ENCODE measurements at regions not wholly inside any gene's neighbourhood (a gene's known extent, or its start where the extent isn't known, plus 50 kb on each side); places are given as distances from the start of the nearest gene placed in this dataset.
"Not testable (repeated sequence)": the region's sequence is repeated elsewhere in the genome, so short reads cannot be mapped to it uniquely, and the experiment has no call there.

DNA sequence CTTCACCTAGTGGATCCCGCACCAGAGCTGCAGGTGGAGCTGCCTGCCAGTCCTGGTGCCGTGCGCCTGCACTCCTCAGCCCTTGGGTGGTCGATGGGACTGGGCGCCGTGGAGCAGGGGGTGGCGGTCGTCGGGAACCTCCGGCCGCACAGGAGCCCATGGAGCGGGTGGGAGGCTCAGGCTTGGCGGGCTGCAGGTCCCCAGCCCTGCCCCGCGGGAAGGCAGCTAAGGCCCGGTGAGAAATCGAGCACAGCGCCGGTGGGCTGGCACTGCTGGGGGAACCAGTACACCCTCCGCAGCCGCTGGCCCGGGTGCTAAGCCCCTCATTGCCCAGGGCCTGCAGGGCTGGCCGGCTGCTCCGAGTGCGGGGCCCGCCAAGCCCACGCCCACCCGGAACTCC, 253.2 kb downstream of the MTERF1 start:
- not testable (repeated sequence) for DNase-seq (ENCODE audit: low read depth in 2 of 3, low spot score in 1 of 3)

DNA sequence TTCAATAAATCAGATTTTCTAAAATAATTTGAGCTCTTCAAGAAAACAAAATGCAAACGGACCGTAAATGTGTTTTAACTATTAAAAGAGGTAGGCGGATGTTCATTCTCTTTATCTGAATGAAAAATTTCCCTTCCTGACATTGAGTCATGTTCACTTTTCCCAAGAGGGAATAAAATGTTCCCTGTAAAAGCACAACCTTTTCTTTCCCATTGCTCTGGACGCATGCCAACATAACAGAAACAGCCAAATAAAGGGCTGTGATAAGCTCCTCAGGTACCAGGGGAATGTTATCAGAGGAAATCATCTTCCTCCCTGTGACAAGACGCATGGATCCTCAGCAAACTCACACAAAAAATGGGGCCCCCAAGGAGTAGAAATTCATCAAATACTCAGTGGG, 251.8 kb downstream of the MTERF1 start:
- no peak for DNase-seq (ENCODE audit: low read depth in 2 of 3, low spot score in 1 of 3)

DNA sequence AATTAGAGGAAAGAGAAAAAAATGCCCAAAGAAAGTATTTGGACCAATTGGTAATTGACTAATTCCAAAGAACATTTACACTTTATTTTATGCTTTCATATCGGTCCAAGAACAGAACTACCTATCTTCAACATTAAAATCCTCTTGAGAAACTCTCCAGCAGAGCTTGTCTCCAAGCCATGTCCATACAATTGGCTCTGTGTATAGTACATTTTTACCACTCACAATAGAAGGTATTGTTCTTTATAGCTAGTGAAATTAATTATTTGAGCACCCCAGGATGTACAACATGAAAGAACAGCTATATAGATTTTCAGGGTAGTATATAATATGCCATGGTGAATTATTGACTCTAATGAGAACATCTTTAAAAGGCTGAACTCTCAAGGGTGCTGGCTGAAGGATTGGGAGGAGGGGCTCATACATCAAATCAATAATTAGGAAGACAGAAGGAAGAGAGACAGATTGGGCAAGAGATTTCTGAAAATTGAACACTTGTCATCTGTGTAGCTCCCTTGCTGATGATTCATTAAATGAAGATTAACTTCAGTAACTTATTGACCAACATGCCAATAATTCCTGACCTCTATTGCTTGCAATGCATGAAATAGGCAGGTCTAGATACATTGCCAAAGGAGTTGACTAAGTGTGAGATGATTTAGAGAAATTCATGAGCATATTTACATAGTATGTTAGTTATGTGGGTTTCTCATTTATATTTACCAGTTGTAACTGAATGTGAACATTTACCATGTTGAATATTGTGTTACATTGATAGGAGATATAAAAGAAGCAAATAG, 249.7 kb downstream of the MTERF1 start:
- no peak for DNase-seq (ENCODE audit: low read depth in 2 of 3, low spot score in 1 of 3)

DNA sequence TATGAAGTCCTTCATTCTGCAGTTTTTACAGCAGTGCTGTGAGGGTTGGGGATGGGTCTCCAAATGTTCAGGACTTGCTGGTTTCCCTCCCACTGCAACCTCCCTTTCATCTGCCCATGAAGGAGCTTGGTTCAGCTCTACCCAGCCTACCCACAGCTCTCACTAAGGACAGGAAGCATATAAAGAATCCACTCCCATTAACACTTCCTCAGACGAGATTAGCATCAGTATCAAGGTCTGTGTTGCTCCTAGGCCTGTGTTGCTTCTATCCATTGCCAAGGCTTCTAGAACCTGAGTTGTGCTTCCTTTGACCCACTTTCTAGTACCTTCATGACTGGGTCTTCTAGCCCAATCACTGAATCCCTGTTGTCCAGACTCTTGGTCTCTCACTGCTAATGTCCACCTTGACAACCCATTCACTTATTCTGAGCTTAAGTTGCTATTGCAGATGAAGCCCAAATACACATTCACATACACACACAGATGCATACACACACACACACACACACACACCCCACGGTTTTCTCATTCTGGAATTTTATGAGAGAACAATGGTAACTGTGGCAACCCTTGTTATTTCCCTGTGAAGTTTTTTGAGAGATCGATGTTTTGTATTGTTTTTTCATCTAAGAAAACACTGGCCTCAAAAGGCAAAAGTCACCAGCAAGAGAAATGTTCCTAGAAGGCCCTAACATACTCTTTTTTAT, 248.1 kb downstream of the MTERF1 start:
- DNase-seq (ENCODE audit: low read depth in 2 of 3, low spot score in 1 of 3): no peak

GRCh38 chr7:91633013-91633441, 247.5 kb downstream of the MTERF1 start:
- no peak for DNase-seq (ENCODE audit: low read depth in 2 of 3, low spot score in 1 of 3)

DNA sequence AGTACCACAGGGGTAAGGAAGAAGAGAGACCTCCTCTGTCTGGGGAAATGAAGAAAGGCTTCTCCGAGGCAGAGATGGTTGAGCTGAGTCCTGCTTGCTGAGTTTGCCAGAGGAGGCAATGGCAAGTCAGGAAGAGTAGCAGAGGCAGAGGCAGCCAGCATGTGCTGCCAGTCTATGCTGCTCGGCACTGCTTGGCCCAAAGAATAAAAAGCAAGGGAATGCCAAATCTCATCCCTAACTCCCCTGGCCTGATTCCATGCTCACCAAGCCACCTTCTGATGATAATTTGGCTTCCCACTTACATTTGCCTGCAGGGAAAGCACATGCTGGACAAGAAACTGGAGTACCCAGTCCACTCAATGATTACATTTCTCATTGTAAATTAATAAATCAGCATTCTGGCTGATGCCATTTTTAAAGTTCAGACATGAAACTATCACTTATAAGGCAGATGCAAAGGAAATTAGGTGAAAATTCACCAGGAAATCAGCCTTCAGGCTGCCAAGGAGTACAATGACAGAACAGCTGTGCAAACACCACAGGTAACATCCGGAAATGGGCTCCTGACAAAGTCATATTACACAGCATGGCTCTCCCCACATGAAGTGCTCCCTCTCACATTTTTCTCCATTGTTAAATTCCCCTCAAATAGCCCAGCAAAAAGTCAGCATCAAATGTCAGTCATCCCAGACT, 245.9 kb downstream of the MTERF1 start:
- DNase-seq (ENCODE audit: low read depth in 2 of 3, low spot score in 1 of 3): no peak

DNA sequence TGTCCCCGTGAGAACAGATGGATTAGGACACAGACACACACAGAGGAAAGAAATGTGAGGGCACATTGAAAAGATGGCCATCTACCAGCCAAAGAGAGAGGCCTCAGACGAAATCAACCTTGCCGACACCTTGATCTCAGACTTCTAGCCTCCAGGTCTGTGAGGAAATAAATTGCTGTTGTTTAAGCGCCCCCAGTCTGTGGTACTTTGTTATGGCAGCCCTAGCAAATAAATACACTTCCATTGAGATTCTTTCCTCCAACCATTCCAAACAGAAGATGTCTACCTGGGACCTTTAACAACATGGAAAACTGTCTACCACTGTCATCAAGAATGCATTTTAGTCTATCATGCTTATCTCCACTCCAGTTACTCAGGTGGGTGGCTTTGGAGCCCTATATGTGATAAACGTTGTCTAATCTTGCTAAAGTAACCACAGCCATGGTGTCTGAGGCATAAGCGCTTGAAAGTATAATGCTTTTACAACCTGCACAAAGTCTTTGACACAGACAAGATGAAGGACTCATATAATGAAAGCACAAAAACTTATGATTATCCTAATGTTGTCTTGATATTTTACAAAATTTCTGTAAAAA, 244.3 kb downstream of the MTERF1 start:
- peak in 1 of 3 donors; percentile 1 for DNase-seq (ENCODE audit: low read depth in 2 of 3, low spot score in 1 of 3)

- no peak for DNase-seq (ENCODE audit: low read depth in 2 of 3, low spot score in 1 of 3)
Measured at GRCh38 chr7:91636728-91637127, 243.8 kb downstream of the MTERF1 start.

GRCh38 chr7:91644256-91644655, 236.2 kb downstream of the MTERF1 start:
- DNase-seq (ENCODE audit: low read depth in 2 of 3, low spot score in 1 of 3): no peak

- no peak for DNase-seq (ENCODE audit: low read depth in 2 of 3, low spot score in 1 of 3)
Measured at GRCh38 chr7:91645542-91645941, 235.0 kb downstream of the MTERF1 start.

DNA sequence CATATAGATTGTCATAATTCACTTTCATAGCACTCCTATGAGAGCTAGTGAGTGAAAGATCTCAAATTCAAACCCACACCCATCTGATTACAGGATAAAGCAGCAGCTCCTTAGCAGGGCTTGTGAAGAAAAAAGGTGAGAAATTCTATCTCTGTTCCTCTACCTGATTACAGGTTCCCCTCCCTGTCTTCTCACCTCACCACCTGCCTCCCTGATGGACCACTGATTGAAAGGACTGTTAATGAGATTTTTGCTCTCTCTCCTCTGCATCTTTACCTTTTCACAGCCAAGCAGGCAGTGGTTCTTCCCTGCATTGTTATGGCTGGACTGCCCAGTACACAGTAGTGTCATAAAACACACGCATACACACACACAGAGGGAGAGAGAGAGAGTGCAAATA, 228.5 kb downstream of the MTERF1 start:
- no peak for DNase-seq (ENCODE audit: low read depth in 2 of 3, low spot score in 1 of 3)

GRCh38 chr7:91653286-91653685, 227.2 kb downstream of the MTERF1 start:
- DNase-seq (ENCODE audit: low read depth in 2 of 3, low spot score in 1 of 3): no peak

DNA sequence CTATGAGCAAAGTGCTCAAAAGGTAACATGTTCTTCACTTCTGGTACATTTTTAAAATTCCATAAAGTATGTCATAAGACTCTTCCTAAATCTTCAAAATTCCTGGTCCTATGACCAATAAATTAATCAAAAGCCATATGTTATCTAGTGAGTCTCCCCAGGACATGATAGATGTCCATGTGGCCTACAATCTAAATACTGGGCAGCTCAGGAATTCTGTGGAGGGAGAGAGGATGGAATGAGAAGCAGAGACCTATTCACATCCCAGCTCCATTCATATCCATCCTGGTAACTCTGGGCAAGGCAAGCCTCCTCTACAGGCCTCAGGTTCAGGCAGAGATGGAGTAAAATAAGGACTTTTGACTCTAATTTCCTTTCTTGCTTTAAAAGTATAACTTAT, 224.8 kb downstream of the MTERF1 start:
- no peak for DNase-seq (ENCODE audit: low read depth in 2 of 3, low spot score in 1 of 3)

- DNase-seq (ENCODE audit: low read depth in 2 of 3, low spot score in 1 of 3): no peak
Measured at GRCh38 chr7:91656541-91657482, 223.7 kb downstream of the MTERF1 start.

GRCh38 chr7:91657483-91658071, 222.9 kb downstream of the MTERF1 start:
- no peak for DNase-seq (ENCODE audit: low read depth in 2 of 3, low spot score in 1 of 3)

- DNase-seq (ENCODE audit: low read depth in 2 of 3, low spot score in 1 of 3): no peak
Measured at GRCh38 chr7:91659096-91659495, 221.4 kb downstream of the MTERF1 start.

DNA sequence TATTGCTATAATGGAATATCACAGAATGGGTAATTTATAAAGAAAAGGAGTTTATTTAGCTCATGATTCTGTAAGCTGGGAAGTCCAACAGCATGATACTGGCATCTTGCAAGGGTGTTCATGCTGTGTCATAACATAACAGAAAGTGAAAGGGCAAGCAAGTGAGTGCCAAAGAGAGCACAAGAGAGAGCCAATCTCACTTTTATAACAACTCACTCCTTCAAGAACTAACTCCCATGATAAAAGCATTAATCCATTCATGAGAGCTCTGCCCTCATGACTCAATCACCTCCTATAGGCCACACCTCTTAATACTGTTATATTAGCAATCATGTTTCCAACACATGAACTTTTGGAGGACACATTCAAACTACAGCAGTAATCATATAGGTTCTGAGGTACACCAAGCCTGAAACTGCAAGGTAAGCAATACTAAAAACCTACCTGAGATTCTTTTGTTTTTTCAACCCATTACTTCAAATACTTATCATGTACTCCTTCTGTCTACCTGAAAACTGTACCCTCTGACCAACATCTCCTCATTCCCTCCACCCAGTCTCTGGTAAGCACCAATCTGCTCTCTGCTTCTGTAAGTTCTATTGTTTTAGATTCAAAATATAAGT, 219.7 kb downstream of the MTERF1 start:
- no peak for DNase-seq (ENCODE audit: low read depth in 2 of 3, low spot score in 1 of 3)

DNA sequence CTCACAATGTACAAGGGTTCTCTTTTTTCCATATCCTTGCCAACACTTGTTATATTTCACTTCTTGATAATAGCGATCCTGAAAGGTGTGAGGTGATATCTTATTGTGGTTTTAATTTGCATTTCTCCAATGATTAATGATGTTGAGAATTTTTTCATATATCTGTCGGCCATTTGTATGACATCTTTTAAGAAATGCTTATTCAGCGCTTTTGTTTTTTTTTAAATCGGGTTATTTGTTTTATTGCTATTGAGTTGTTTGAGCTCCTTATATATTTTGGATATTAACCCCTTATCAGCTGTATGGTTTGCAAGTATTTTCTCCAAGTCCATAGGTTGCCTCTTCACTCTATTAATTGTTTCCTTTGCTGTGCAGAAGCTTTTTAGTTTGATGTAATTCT, 218.8 kb downstream of the MTERF1 start:
- no peak for DNase-seq (ENCODE audit: low read depth in 2 of 3, low spot score in 1 of 3)

DNA sequence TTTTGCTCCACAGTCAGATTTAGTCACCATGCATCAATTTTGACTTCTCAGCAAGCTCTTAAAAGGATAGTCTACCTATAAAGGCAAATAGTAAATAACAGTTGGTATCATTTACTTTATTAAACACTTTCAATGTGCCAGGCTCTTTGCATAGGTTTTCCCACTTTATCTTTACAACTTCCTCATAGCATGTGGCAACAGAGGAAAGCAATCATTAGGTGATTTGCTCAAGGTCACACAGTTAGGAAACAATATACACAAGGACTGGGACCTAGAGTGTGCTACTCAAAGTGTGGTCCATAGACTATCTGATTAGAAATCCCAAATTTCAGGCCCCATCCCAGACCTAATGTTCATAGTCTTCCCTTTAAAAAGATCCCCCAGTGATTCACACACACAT, 212.3 kb downstream of the MTERF1 start:
- no peak for DNase-seq (ENCODE audit: low read depth in 2 of 3, low spot score in 1 of 3)

- DNase-seq (ENCODE audit: low read depth in 2 of 3, low spot score in 1 of 3): no peak
Measured at GRCh38 chr7:91671245-91671644, 209.3 kb downstream of the MTERF1 start.

All from stimulated activated CD4-positive, alpha-beta T cell treated with anti-CD3 and anti-CD28 coated beads, Interleukin-12 subunit alpha, Interleukin-12 subunit beta, amount 100 ng/mL, for 48 hours (primary cell).